Upper lobe of left lung (tissue), 6 donors: ENCODE measurements at regions not wholly inside any gene's neighbourhood (a gene's known extent, or its start where the extent isn't known, plus 50 kb on each side); places are given as distances from the start of the nearest gene placed in this dataset.

ENCODE experiments used
- ATAC-seq, 2 donors: fragments of 200-7000 bp; cut with Tn5 transposase; one replicate each; pipeline ENCODE4 v1.9.1; 2022; ENCODE audit warnings: mild to moderate bottlenecking in 2 of 2, moderate library complexity in 2 of 2; ENCODE audit not compliant: low FRiP score in 2 of 2
- DNase-seq, 2 donors: peaks; one replicate each; pipeline ENCODE4 v3.0.0-alpha.2; 2019 to 2020
- H3K27ac ChIP-seq, 4 donors: fragments of 200-600 bp; sonication (generic); one replicate each; pipeline ENCODE4 v1.5.1; 2016 to 2019
- H3K27me3 ChIP-seq, 4 donors: fragments of 200-600 bp; sonication (generic); one replicate each; pipeline ENCODE4 v1.5.1; 2017 to 2019
- H3K36me3 ChIP-seq, 4 donors: fragments of 200-600 bp; sonication (generic); one replicate each; pipeline ENCODE4 v1.5.1; 2016 to 2019
- H3K4me1 ChIP-seq, 4 donors: fragments of 200-600 bp; sonication (generic); one replicate each; pipeline ENCODE4 v1.5.1; 2018 to 2019
- H3K4me3 ChIP-seq, 4 donors: fragments of 200-600 bp; sonication (generic); one replicate each; pipeline ENCODE4 v1.5.1; 2017 to 2019; ENCODE audit warnings: mild to moderate bottlenecking in 2 of 4, moderate library complexity in 1 of 4
- H3K9me3 ChIP-seq, 4 donors: fragments of 200-600 bp; sonication (generic); one replicate each; pipeline ENCODE4 v1.5.1; 2018 to 2019
- EP300 ChIP-seq, 4 donors: sonication (generic); formaldehyde crosslinking; IDR thresholded peaks; one replicate each; pipeline ENCODE4 v1.5.1; 2017; ENCODE audit warnings: antibody characterized with exemption in 4 of 4, control low read depth in 2 of 4
- POLR2A ChIP-seq, 4 donors: fragments of 450-650 bp; IDR thresholded peaks; one replicate each; pipeline ENCODE4 v1.5.1; 2016 to 2017; ENCODE audit warnings: antibody characterized with exemption in 4 of 4, mild to moderate bottlenecking in 2 of 4
- POLR2AphosphoS5 ChIP-seq, 2 donors: sonication (generic); formaldehyde crosslinking; IDR thresholded peaks; one replicate each; pipeline ENCODE4 v1.5.1; 2017; ENCODE audit warnings: antibody characterized with exemption in 2 of 2
- WGBS, 2 donors: methylation state at CpG; one replicate each; pipeline ENCODE4 v1.1.5; 2017 to 2018; 5-methylcytosine and 5-hydroxymethylcytosine counted together
- TF ChIP-seq, protein P1 (sequence below), 6 experiments: fragments of 450-650 bp in 4 of 6; fragments of 200-600 bp in 2 of 6; sonication (generic) in 2 of 6; IDR thresholded peaks; one replicate each; pipeline ENCODE4 v1.5.1; 2016 to 2019; ENCODE audit warnings: antibody characterized with exemption in 6 of 6
- donor health status: DM: no; HTN: no; CAD: no; lungs with moderate emphysema.
- donor health status: DM: no; HTN: yes; CAD: no; lungs with severe emphysema.

DNA sequence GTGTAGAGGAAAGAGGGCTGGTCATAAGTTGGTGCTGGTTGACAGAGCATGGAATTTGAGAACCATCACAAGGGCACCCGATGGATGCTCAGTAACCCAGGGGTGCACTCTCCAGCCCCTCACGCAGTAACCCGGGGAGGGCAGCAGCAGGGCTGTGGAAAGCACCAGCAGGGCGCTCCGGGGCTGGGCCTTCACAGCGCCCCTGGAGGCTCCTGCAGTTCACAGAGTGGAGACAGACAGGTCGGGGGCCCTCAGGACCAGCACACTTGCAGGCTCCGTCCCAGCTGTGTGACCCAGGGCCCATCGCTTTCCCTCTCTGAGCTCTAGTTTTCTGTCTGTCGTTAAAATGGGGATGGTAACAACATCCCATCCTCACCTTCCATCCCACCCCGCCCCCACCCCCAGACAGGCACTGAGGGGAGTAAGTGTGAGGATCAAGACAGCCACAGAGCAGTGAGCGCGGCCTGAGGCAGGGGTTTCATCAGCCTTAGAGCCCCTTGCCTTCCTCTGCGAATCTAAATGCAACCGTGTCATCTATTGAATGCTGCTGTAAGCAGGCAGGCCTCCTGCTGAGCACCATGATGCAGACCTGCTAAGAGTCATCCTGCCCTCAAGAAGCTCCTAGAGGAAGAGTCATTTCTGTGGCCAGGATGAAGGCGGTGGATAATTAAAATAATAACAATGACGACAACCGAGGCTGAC lies 90.2 kb upstream of the LINGO1 start:
- DNase-seq (no peak), ATAC-seq (no peak)
- Histone ChIP-seq H3K9me3 (no peaks in the 10 kb centered on the region), H3K4me3 (no peak overlapping the region), H3K36me3 (no peaks in the 10 kb centered on the region), H3K27me3 (no peaks in the 10 kb centered on the region), H3K4me1 (no peaks in the 10 kb centered on the region), H3K27ac (no peak overlapping the region)
- TF ChIP-seq, protein P1, sequence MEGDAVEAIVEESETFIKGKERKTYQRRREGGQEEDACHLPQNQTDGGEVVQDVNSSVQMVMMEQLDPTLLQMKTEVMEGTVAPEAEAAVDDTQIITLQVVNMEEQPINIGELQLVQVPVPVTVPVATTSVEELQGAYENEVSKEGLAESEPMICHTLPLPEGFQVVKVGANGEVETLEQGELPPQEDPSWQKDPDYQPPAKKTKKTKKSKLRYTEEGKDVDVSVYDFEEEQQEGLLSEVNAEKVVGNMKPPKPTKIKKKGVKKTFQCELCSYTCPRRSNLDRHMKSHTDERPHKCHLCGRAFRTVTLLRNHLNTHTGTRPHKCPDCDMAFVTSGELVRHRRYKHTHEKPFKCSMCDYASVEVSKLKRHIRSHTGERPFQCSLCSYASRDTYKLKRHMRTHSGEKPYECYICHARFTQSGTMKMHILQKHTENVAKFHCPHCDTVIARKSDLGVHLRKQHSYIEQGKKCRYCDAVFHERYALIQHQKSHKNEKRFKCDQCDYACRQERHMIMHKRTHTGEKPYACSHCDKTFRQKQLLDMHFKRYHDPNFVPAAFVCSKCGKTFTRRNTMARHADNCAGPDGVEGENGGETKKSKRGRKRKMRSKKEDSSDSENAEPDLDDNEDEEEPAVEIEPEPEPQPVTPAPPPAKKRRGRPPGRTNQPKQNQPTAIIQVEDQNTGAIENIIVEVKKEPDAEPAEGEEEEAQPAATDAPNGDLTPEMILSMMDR (IDR thresholded peaks at IDR 0.05): no peak
- no peak for TF ChIP-seq EP300 (IDR thresholded peaks at IDR 0.05)
- TF ChIP-seq POLR2AphosphoS5 (IDR thresholded peaks at IDR 0.05): no peak
- TF ChIP-seq POLR2A (IDR thresholded peaks at IDR 0.05): no peak
- WGBS, 2 donors: 64 to 75% methylated on average over 16 of the region's 18 CpGs

DNA sequence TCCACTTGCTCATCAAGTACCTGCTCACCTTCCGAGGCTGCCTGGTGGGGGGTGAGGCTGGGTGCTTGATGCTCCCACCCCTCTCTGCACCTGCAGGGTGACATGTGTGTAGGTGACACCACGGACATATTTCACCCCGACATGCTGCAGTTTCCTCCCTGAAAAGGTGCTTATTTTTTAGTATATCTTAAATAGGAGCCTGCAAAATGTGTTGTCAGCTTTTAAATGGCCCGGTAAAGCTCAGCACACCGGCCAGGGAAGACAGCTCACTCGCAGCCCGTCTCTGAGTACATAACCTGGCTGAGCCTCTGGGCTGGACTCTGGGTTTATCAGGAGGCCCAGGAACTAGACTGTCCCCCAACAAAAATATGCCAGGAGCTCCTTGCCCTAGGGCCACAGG lies 89.3 kb upstream of the LINGO1 start:
- Histone ChIP-seq H3K36me3 (no peaks in the 10 kb centered on the region), H3K4me1 (no peaks in the 10 kb centered on the region), H3K27me3 (no peaks in the 10 kb centered on the region), H3K4me3 (no peak overlapping the region), H3K9me3 (no peaks in the 10 kb centered on the region), H3K27ac (no peak overlapping the region)
- ATAC-seq (no peak), DNase-seq (no peak)
- 66 to 73% methylated on average over 6 to 7 of the region's 7 CpGs for WGBS, 2 donors
- no peak for TF ChIP-seq POLR2AphosphoS5 (IDR thresholded peaks at IDR 0.05)
- TF ChIP-seq, protein P1 (IDR thresholded peaks at IDR 0.05): no peak
- TF ChIP-seq EP300 (IDR thresholded peaks at IDR 0.05): no peak
- no peak for TF ChIP-seq POLR2A (IDR thresholded peaks at IDR 0.05)

DNA sequence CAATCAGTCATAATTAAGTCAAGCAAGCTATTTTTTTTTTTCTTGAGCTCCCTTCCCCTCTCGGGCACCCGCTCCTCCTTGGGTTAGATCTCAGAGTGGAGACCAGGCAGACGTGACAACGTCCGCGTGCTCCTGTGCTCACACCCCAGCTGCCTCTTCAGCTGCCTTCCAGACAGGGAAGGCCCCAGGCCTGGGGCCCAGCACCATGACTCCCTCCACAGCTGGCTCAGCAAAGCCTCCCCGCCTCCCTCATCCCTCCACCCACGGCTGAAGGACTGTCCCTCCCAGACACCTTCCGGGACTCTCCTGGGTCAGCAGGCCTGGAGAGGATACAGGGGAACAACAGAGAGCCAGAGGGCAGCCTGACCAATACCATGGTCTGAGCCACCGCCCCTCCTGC lies 87.9 kb upstream of the LINGO1 start:
- Histone ChIP-seq H3K27me3 (no peaks in the 10 kb centered on the region), H3K27ac (no peak overlapping the region), H3K4me3 (no peak overlapping the region), H3K9me3 (no peaks in the 10 kb centered on the region), H3K36me3 (no peaks in the 10 kb centered on the region), H3K4me1 (no peaks in the 10 kb centered on the region)
- 58 to 71% methylated on average over 10 of the region's 10 CpGs for WGBS, 2 donors
- ATAC-seq (no peak), DNase-seq (no peak)
- TF ChIP-seq EP300 (IDR thresholded peaks at IDR 0.05): no peak
- TF ChIP-seq POLR2A (IDR thresholded peaks at IDR 0.05): no peak
- TF ChIP-seq, protein P1 (IDR thresholded peaks at IDR 0.05): no peak
- no peak for TF ChIP-seq POLR2AphosphoS5 (IDR thresholded peaks at IDR 0.05)

DNA sequence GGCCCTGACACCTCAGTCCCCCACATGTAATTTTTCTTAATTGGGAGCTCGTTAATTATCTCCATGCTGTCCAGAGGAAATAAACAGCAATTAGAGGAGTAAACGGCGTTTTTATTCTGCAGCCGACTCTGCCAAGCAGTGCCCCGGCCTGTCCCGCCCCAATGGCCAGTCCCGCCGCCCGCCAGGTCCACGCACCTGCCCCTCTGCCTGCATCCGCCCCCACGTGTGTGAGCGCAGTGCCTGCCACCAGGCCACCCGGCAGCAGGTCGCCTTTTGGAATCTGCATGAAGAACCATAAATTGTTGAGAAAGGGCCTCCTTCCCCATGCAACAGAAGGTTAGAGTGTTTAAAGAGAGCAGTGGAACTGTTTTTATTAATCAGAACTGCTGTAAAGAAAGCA lies 87.5 kb upstream of the LINGO1 start:
- 57 to 81% methylated on average over 15 of the region's 15 CpGs for WGBS, 2 donors
- no peak overlapping the region for H3K27ac ChIP-seq
- no peaks in the 10 kb centered on the region for H3K27me3 ChIP-seq
- DNase-seq (no peak), ATAC-seq (no peak)
- no peaks in the 10 kb centered on the region for H3K9me3 ChIP-seq
- H3K36me3 ChIP-seq: no peaks in the 10 kb centered on the region
- H3K4me1 ChIP-seq: no peaks in the 10 kb centered on the region
- H3K4me3 ChIP-seq: no peak overlapping the region
- TF ChIP-seq EP300 (IDR thresholded peaks at IDR 0.05) (no peak), POLR2AphosphoS5 (IDR thresholded peaks at IDR 0.05) (no peak), POLR2A (IDR thresholded peaks at IDR 0.05) (no peak)
- TF ChIP-seq, protein P1 (IDR thresholded peaks at IDR 0.05): no peak

DNA sequence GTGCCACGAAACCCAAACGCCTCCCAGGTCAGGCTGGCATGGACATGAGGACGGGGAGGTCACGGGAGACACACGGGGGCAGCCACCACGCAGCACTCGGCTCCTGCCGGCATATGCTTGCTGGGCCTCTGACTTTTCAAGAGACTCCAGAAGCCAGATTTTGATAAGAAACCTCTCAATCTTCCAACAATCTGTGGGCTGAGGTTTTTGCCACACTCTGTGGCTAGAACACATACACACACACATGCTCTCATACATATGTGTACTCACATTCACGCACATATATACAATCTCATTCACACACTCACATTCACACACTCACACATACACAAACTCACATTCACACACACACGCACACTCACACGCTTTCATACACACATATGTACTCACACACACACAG lies 86.7 kb upstream of the LINGO1 start:
- no peaks in the 10 kb centered on the region for H3K4me1 ChIP-seq
- no peak overlapping the region for H3K4me3 ChIP-seq
- 68 to 77% methylated on average over 5 to 7 of the region's 11 CpGs for WGBS, 2 donors
- H3K27me3 ChIP-seq: no peaks in the 10 kb centered on the region
- no peak for DNase-seq
- no peaks in the 10 kb centered on the region for H3K36me3 ChIP-seq
- ATAC-seq: no peak
- H3K9me3 ChIP-seq: no peaks in the 10 kb centered on the region
- TF ChIP-seq, protein P1 (IDR thresholded peaks at IDR 0.05): no peak
- TF ChIP-seq POLR2AphosphoS5 (IDR thresholded peaks at IDR 0.05): no peak
- TF ChIP-seq EP300 (IDR thresholded peaks at IDR 0.05): no peak
- no peak for TF ChIP-seq POLR2A (IDR thresholded peaks at IDR 0.05)
- no peak overlapping the region for H3K27ac ChIP-seq
